Rectal smooth muscle tissue (tissue), 1 donor: ENCODE measurements at regions not wholly inside any gene's neighbourhood (a gene's known extent, or its start where the extent isn't known, plus 50 kb on each side); places are given as distances from the start of the nearest gene placed in this dataset.
"Not testable (repeated sequence)": the region's sequence is repeated elsewhere in the genome, so short reads cannot be mapped to it uniquely, and the experiment has no call there.

Source experiments
- H3K27ac ChIP-seq: one replicate; pipeline ENCODE4 v1.7.0; 2013; ENCODE audit warnings: low read depth, low read length, inconsistent platforms
- H3K27me3 ChIP-seq: one replicate; pipeline ENCODE4 v1.7.0; 2013; ENCODE audit warnings: low read length; ENCODE audit not compliant: control insufficient read depth, insufficient read depth
- H3K36me3 ChIP-seq: one replicate; pipeline ENCODE4 v1.7.0; 2013; ENCODE audit warnings: low read length; ENCODE audit not compliant: control insufficient read depth, insufficient read depth
- H3K4me1 ChIP-seq: one replicate; pipeline ENCODE4 v1.7.0; 2013; ENCODE audit warnings: low read length; ENCODE audit not compliant: control insufficient read depth, insufficient read depth
- H3K4me3 ChIP-seq: one replicate; pipeline ENCODE4 v1.7.0; 2013; ENCODE audit warnings: low read length
- H3K9ac ChIP-seq: one replicate; pipeline ENCODE4 v1.7.0; 2013; ENCODE audit warnings: low read length

DNA sequence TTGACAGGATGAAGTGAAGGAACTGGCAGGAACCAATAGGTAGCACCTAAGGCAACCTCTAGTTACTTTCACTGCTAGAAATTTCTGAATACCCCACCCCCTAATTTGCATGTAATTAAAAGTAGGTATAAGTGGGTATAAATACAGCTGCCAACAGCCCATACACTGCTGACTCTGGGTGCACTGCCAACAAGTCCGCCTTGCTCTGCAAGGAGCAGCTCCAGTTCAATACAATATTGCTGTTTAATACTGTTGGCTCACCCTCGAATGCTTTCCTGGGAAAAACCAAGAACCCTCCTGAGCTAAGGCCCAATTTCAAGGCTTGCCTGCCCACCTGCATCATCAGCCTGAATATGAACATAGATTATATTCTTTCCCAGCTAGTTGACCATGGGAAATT lies 981.9 kb downstream of the ADGRL2 start:
- H3K36me3 ChIP-seq: no peaks in the 10 kb centered on the region
- no peaks in the 10 kb centered on the region for H3K4me1 ChIP-seq
- no peak overlapping the region for H3K27ac ChIP-seq
- no peak overlapping the region for H3K4me3 ChIP-seq
- H3K9ac ChIP-seq: no peak overlapping the region
- H3K27me3 ChIP-seq: no peaks in the 10 kb centered on the region

DNA sequence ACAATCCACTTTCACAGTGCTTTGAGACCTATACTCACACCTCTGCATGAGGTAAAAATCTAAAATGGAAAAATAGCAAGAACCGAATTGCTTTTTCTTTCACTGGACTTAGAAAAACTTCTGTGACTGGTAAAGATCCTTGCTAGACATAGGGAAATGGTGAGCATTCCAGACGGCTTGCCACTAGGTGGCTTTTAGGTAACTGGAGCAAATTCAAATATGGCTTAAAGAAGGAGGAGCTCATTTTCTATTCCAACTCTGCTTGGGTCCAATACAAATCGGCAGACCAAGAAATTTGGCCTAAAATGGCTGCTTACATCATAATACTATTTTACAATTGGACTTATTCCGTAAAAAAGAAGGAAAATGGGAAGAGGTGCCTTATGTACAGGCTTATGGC lies 977.9 kb downstream of the ADGRL2 start:
- Histone ChIP-seq H3K36me3 (no peaks in the 10 kb centered on the region), H3K27ac (no peak overlapping the region), H3K9ac (no peak overlapping the region), H3K4me1 (no peaks in the 10 kb centered on the region), H3K27me3 (no peaks in the 10 kb centered on the region), H3K4me3 (no peak overlapping the region)

DNA sequence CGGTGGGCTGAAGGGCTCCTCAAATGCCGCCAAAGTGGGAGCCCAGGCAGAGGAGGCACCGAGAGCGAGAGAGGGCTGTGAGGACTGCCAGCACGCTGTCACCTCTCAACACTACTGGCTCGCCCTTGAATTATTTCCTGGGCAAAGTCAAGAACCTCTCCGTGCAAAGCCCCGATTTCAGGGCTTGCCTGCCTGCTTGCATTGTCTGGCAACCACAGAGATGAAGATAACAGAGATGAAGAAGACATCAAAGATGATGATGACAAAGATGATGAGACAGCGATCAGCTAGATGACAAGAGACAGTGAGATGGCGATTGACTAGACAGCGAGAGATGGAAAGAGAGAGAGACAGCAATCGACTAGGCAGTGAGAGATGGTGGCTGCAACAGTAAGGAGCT lies 976.5 kb downstream of the ADGRL2 start:
- Histone ChIP-seq H3K27ac (no peak overlapping the region), H3K4me3 (no peak overlapping the region), H3K9ac (no peak overlapping the region)

GRCh38 chr1:82776730-82777129 lies 976.0 kb downstream of the ADGRL2 start:
- H3K4me3 ChIP-seq, H3K27ac ChIP-seq, H3K36me3 ChIP-seq, H3K9ac ChIP-seq, H3K4me1 ChIP-seq, H3K27me3 ChIP-seq: not testable (repeated sequence)

More for the DNA sequence above, 976.5 kb downstream of the ADGRL2 start:
- Histone ChIP-seq H3K4me1 (no peaks in the 10 kb centered on the region), H3K36me3 (no peaks in the 10 kb centered on the region), H3K27me3 (no peaks in the 10 kb centered on the region)

- Histone ChIP-seq H3K9ac (no peak overlapping the region), H3K4me3 (no peak overlapping the region), H3K36me3 (no peaks in the 10 kb centered on the region), H3K4me1 (no peaks in the 10 kb centered on the region), H3K27ac (no peak overlapping the region), H3K27me3 (no peaks in the 10 kb centered on the region)
These were observed 974.8 kb downstream of the ADGRL2 start for GRCh38 chr1:82775406-82776000.

GRCh38 chr1:82762829-82763532 lies 962.2 kb downstream of the ADGRL2 start:
- no peaks in the 10 kb centered on the region for H3K4me1 ChIP-seq
- no peaks in the 10 kb centered on the region for H3K36me3 ChIP-seq
- no peak overlapping the region for H3K9ac ChIP-seq
- H3K4me3 ChIP-seq: no peak overlapping the region
- H3K27me3 ChIP-seq: no peaks in the 10 kb centered on the region
- H3K27ac ChIP-seq: no peak overlapping the region

- Histone ChIP-seq H3K27me3 (no peaks in the 10 kb centered on the region), H3K9ac (no peak overlapping the region), H3K4me1 (no peaks in the 10 kb centered on the region), H3K27ac (no peak overlapping the region), H3K36me3 (no peaks in the 10 kb centered on the region), H3K4me3 (no peak overlapping the region)
These were observed 958.3 kb downstream of the ADGRL2 start for GRCh38 chr1:82759035-82759434.

DNA sequence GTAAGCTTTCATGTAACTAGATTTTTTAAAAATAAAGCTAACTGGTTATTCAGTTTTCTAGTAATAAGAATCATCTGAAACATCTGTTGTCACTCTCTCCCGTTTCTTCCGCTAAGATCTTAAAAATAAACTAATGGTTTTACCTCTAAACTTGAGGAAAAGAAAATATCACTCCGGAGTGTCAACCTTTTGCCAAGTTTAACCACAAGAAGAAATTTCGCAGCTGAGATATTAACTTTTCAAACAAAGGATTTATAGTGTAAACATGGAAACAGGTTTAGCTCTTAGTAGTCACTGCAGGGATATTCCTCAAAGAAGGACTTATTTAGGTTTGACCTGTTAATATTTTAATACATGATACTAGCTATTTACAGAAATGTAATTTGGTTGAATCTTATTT lies 954.9 kb downstream of the ADGRL2 start:
- H3K36me3 ChIP-seq: no peaks in the 10 kb centered on the region
- no peak overlapping the region for H3K4me3 ChIP-seq
- H3K27ac ChIP-seq: no peak overlapping the region
- no peak overlapping the region for H3K9ac ChIP-seq
- no peaks in the 10 kb centered on the region for H3K27me3 ChIP-seq
- no peaks in the 10 kb centered on the region for H3K4me1 ChIP-seq

GRCh38 chr1:82755191-82755590 lies 954.5 kb downstream of the ADGRL2 start:
- no peak overlapping the region for H3K9ac ChIP-seq
- no peaks in the 10 kb centered on the region for H3K27me3 ChIP-seq
- no peaks in the 10 kb centered on the region for H3K4me1 ChIP-seq
- no peak overlapping the region for H3K27ac ChIP-seq
- H3K36me3 ChIP-seq: no peaks in the 10 kb centered on the region
- H3K4me3 ChIP-seq: no peak overlapping the region

DNA sequence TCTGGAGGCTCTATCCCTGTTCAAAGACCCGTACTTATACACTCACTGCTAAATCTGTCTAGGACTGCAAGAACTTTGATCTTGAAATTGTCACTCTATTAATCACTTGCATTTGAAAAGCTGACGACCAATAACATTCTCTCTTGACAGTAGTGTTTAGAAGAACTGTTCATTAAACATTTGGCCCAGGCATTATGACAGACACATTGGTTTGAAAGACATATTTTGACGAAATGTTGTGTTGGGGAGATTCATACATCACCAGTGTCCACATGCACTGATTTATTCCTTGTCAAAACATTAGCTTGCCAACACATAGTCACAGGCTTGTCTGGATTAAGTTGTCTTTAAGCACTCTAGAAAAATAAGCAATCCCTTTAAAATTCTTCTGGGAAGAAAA lies 951.3 kb downstream of the ADGRL2 start:
- Histone ChIP-seq H3K4me3 (no peak overlapping the region), H3K27me3 (no peaks in the 10 kb centered on the region)

DNA sequence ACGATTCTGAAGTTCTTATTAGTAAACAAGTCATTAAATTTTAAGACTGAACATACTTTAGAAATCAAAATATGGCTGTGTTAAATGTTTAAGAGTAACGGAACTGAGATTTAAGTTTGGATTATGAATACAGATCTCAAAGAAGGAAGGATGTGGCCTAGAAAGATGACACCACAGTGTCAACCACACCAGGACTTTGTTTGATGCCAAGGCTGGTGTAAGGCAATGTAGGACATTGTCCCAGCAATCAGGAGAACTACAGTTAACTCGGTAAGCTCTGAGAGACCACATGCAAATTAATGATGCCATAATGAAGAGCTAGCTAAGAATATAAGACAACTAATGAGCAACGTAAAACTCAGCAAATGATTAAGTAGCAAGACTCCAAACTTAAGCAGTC lies 932.9 kb downstream of the ADGRL2 start:
- H3K27me3 ChIP-seq: no peaks in the 10 kb centered on the region

More for the DNA sequence above, 951.3 kb downstream of the ADGRL2 start:
- Histone ChIP-seq H3K4me1 (no peaks in the 10 kb centered on the region), H3K9ac (no peak overlapping the region), H3K27ac (no peak overlapping the region), H3K36me3 (no peaks in the 10 kb centered on the region)

GRCh38 chr1:82731216-82731615 lies 930.5 kb downstream of the ADGRL2 start:
- H3K4me3 ChIP-seq: no peak overlapping the region
- H3K36me3 ChIP-seq: no peaks in the 10 kb centered on the region
- no peaks in the 10 kb centered on the region for H3K4me1 ChIP-seq
- H3K27ac ChIP-seq: no peak overlapping the region
- H3K27me3 ChIP-seq: no peaks in the 10 kb centered on the region
- no peak overlapping the region for H3K9ac ChIP-seq

More for the DNA sequence above, 932.9 kb downstream of the ADGRL2 start:
- Histone ChIP-seq H3K4me3 (no peak overlapping the region), H3K36me3 (no peaks in the 10 kb centered on the region), H3K9ac (no peak overlapping the region), H3K4me1 (no peaks in the 10 kb centered on the region), H3K27ac (no peak overlapping the region)

DNA sequence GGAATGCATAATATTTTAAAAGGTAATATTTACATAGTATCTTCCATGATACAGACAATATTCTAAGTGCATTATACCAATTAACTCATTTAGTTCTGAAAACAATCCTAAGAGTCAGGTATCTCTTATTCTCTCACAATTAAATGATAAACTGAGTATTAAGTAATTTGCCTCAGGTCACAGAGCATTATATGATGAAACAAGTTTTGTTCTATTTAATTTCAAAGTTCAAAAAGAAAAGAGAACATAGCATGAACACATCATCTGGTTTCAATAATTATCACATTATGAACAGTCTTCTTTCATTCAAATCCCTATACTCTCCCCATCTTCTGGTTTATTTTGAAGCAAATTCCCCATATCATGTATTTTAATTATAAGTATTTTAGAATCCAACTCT lies 927.5 kb downstream of the ADGRL2 start:
- Histone ChIP-seq H3K4me1 (no peaks in the 10 kb centered on the region), H3K27me3 (no peaks in the 10 kb centered on the region), H3K4me3 (no peak overlapping the region), H3K36me3 (no peaks in the 10 kb centered on the region), H3K9ac (no peak overlapping the region), H3K27ac (no peak overlapping the region)
